ENCODE measurements at regions not wholly inside any gene's neighbourhood (a gene's known extent, or its start where the extent isn't known, plus 50 kb on each side); places are given as distances from the start of the nearest gene placed in this dataset.
"Not testable (repeated sequence)": the region's sequence is repeated elsewhere in the genome, so short reads cannot be mapped to it uniquely, and the experiment has no call there.

GRCh38 chr14:87756661-87757060 lies 236.3 kb downstream of the GALC start:
- Mint-ChIP-seq H3K4me1 (ENCODE audit: low read depth, unreplicated experiment) (no peaks in the 10 kb centered on the region), H3K27ac (ENCODE audit: unreplicated experiment) (no peak overlapping the region), H3K4me3 (ENCODE audit: unreplicated experiment) (no peak overlapping the region), H3K27me3 (ENCODE audit: unreplicated experiment) (peaks cover 2% of the 10 kb centered on the region), H3K9me3 (ENCODE audit: unreplicated experiment) (peaks cover 3% of the 10 kb centered on the region), H3K36me3 (ENCODE audit: unreplicated experiment) (no peaks in the 10 kb centered on the region)
- TF ChIP-seq CTCF (IDR thresholded peaks at IDR 0.05; ENCODE audit: partially characterized antibody, unreplicated experiment), result no peak
- no peak for DNase-seq

GRCh38 chr14:87754520-87755223 lies 238.3 kb downstream of the GALC start:
- H3K4me1 Mint-ChIP-seq (ENCODE audit: low read depth, unreplicated experiment), result no peaks in the 10 kb centered on the region
- peaks cover 3% of the 10 kb centered on the region for H3K9me3 Mint-ChIP-seq (ENCODE audit: unreplicated experiment)
- no peak for TF ChIP-seq CTCF (IDR thresholded peaks at IDR 0.05; ENCODE audit: partially characterized antibody, unreplicated experiment)
- no peak for DNase-seq
- H3K36me3 Mint-ChIP-seq (ENCODE audit: unreplicated experiment), result no peaks in the 10 kb centered on the region
- H3K4me3 Mint-ChIP-seq (ENCODE audit: unreplicated experiment), result no peak overlapping the region
- H3K27me3 Mint-ChIP-seq (ENCODE audit: unreplicated experiment), result no peaks in the 10 kb centered on the region
- H3K27ac Mint-ChIP-seq (ENCODE audit: unreplicated experiment), result no peak overlapping the region

GRCh38 chr14:87748558-87748957 lies 244.4 kb downstream of the GALC start:
- no peaks in the 10 kb centered on the region for H3K36me3 Mint-ChIP-seq (ENCODE audit: unreplicated experiment)
- H3K4me3 Mint-ChIP-seq (ENCODE audit: unreplicated experiment), result no peak overlapping the region
- H3K27ac Mint-ChIP-seq (ENCODE audit: unreplicated experiment), result no peak overlapping the region
- no peaks in the 10 kb centered on the region for H3K9me3 Mint-ChIP-seq (ENCODE audit: unreplicated experiment)
- peaks cover 2% of the 10 kb centered on the region for H3K27me3 Mint-ChIP-seq (ENCODE audit: unreplicated experiment)
- TF ChIP-seq CTCF (IDR thresholded peaks at IDR 0.05; ENCODE audit: partially characterized antibody, unreplicated experiment), result no peak
- H3K4me1 Mint-ChIP-seq (ENCODE audit: low read depth, unreplicated experiment), result no peaks in the 10 kb centered on the region
- DNase-seq, result no peak

GRCh38 chr14:87745507-87746118 lies 247.4 kb downstream of the GALC start:
- DNase-seq, result peak; percentile 52
- Mint-ChIP-seq H3K4me3 (ENCODE audit: unreplicated experiment) (no peak overlapping the region), H3K27ac (ENCODE audit: unreplicated experiment) (no peak overlapping the region)

GRCh38 chr14:87734577-87735360 lies 258.2 kb downstream of the GALC start:
- not testable (repeated sequence) for H3K27ac Mint-ChIP-seq (ENCODE audit: unreplicated experiment); H3K4me1 Mint-ChIP-seq (ENCODE audit: low read depth, unreplicated experiment)

More at GRCh38 chr14:87745507-87746118, 247.4 kb downstream of the GALC start:
- no peaks in the 10 kb centered on the region for H3K36me3 Mint-ChIP-seq (ENCODE audit: unreplicated experiment)
- peak; percentile 72 for TF ChIP-seq CTCF (IDR thresholded peaks at IDR 0.05; ENCODE audit: partially characterized antibody, unreplicated experiment)
- peaks cover 2% of the 10 kb centered on the region for H3K27me3 Mint-ChIP-seq (ENCODE audit: unreplicated experiment)
- peaks cover 4% of the 10 kb centered on the region for H3K4me1 Mint-ChIP-seq (ENCODE audit: low read depth, unreplicated experiment)
- H3K9me3 Mint-ChIP-seq (ENCODE audit: unreplicated experiment), result no peaks in the 10 kb centered on the region

GRCh38 chr14:87733115-87733514 lies 259.9 kb downstream of the GALC start:
- H3K4me3 Mint-ChIP-seq (ENCODE audit: unreplicated experiment); H3K27ac Mint-ChIP-seq (ENCODE audit: unreplicated experiment); H3K36me3 Mint-ChIP-seq (ENCODE audit: unreplicated experiment); DNase-seq; H3K27me3 Mint-ChIP-seq (ENCODE audit: unreplicated experiment); H3K9me3 Mint-ChIP-seq (ENCODE audit: unreplicated experiment); H3K4me1 Mint-ChIP-seq (ENCODE audit: low read depth, unreplicated experiment): not testable (repeated sequence)

More at GRCh38 chr14:87734577-87735360, 258.2 kb downstream of the GALC start:
- not testable (repeated sequence) for H3K36me3 Mint-ChIP-seq (ENCODE audit: unreplicated experiment); H3K9me3 Mint-ChIP-seq (ENCODE audit: unreplicated experiment); H3K4me3 Mint-ChIP-seq (ENCODE audit: unreplicated experiment); H3K27me3 Mint-ChIP-seq (ENCODE audit: unreplicated experiment); DNase-seq

Data from glutamatergic neuron (in vitro differentiated cells).